ENCODE measurements at regions not wholly inside any gene's neighbourhood (a gene's known extent, or its start where the extent isn't known, plus 50 kb on each side); places are given as distances from the start of the nearest gene placed in this dataset.

- FAIRE-seq (no peak), ATAC-seq (no peak), DNase-seq (ENCODE audit: low spot score) (no peak)
- no peaks in the 10 kb centered on the region for H3K36me3 ChIP-seq (replicated peaks in 1 of 2; ENCODE audit: control insufficient read depth in 1 of 2, insufficient read depth in 2 of 2, low read length in 2 of 2)
- H3K27me3 ChIP-seq (ENCODE audit: control insufficient read depth in 1 of 2, insufficient read depth in 2 of 2, low read length in 2 of 2) = no peaks in the 10 kb centered on the region
- in situ Hi-C loops (cut with HindIII; ENCODE audit: extremely low pct_ligation_motif_present, low pct_unique_long_range_greater_than_20kb) (no loop called here), intact Hi-C loops (cut with micrococcal nuclease; ENCODE audit: unreplicated experiment) (no loop called here)
- no peaks in the 10 kb centered on the region for H3K79me2 ChIP-seq (ENCODE audit: insufficient read depth, low read length)
- H3K4me2 ChIP-seq (ENCODE audit: low read depth, low read length) = no peak overlapping the region
- no peak overlapping the region for H2AFZ ChIP-seq (ENCODE audit: low read length)
- CTCF ChIA-PET (ENCODE audit: low intra/inter-chr PET ratio, low total read pairs) = no interaction called here
- H4K20me1 ChIP-seq (ENCODE audit: insufficient read depth, low read length) = no peaks in the 10 kb centered on the region
- no peak overlapping the region for H3K4me3 ChIP-seq (replicated peaks in 1 of 3; ENCODE audit: insufficient read depth in 1 of 3, low read depth in 2 of 3, low read length in 3 of 3)
- TF ChIP-seq SKI (IDR thresholded peaks at IDR 0.05; ENCODE audit: partially characterized antibody) (no peak), TERF1 (CRISPR knock-in tag; IDR thresholded peaks at IDR 0.05) (no peak), GLMP (CRISPR knock-in tag; IDR thresholded peaks at IDR 0.05; ENCODE audit: borderline replicate concordance) (no peak)
- POLR2A ChIA-PET = no interaction called here
- no peak overlapping the region for H3K9ac ChIP-seq (ENCODE audit: insufficient read depth, low read depth, low read length)
- no peaks in the 10 kb centered on the region for H3K4me1 ChIP-seq (ENCODE audit: insufficient read depth, low read length)
- 0% methylated on average over 1 of the region's 1 CpG for WGBS (ENCODE audit: low lambda C conversion rate)
- H3K27ac ChIP-seq (ENCODE audit: extremely low read length, insufficient read depth, low read length) = no peak overlapping the region
- BruUV-seq (replicated peaks) = no TSS peak
- no peaks in the 10 kb centered on the region for H3K9me3 ChIP-seq (ENCODE audit: low read length)
Measured at GRCh38 chrX:25296850-25297249, 281.1 kb upstream of the ARX start.

GRCh38 chrX:25295466-25295865 is 279.7 kb upstream of the ARX start:
- Histone ChIP-seq H2AFZ (ENCODE audit: low read length) (no peak overlapping the region), H3K79me2 (ENCODE audit: insufficient read depth, low read length) (no peaks in the 10 kb centered on the region), H3K27me3 (ENCODE audit: control insufficient read depth in 1 of 2, insufficient read depth in 2 of 2, low read length in 2 of 2) (no peaks in the 10 kb centered on the region), H3K4me3 (replicated peaks in 1 of 3; ENCODE audit: insufficient read depth in 1 of 3, low read depth in 2 of 3, low read length in 3 of 3) (no peak overlapping the region), H3K27ac (ENCODE audit: extremely low read length, insufficient read depth, low read length) (no peak overlapping the region), H3K36me3 (replicated peaks in 1 of 2; ENCODE audit: control insufficient read depth in 1 of 2, insufficient read depth in 2 of 2, low read length in 2 of 2) (no peaks in the 10 kb centered on the region), H4K20me1 (ENCODE audit: insufficient read depth, low read length) (no peaks in the 10 kb centered on the region), H3K9ac (ENCODE audit: insufficient read depth, low read depth, low read length) (no peak overlapping the region), H3K9me3 (ENCODE audit: low read length) (no peaks in the 10 kb centered on the region), H3K4me2 (ENCODE audit: low read depth, low read length) (no peak overlapping the region), H3K4me1 (ENCODE audit: insufficient read depth, low read length) (no peaks in the 10 kb centered on the region)
- 6% methylated on average over 4 of the region's 4 CpGs for WGBS (ENCODE audit: low lambda C conversion rate)
- no peak for ATAC-seq
- intact Hi-C loops (cut with micrococcal nuclease; ENCODE audit: unreplicated experiment) (no loop called here), in situ Hi-C loops (cut with HindIII; ENCODE audit: extremely low pct_ligation_motif_present, low pct_unique_long_range_greater_than_20kb) (no loop called here)
- BruUV-seq (replicated peaks) = no TSS peak
- FAIRE-seq = no peak
- no peak for DNase-seq (ENCODE audit: low spot score)
- POLR2A ChIA-PET = no interaction called here
- CTCF ChIA-PET (ENCODE audit: low intra/inter-chr PET ratio, low total read pairs) = no interaction called here
- TF ChIP-seq ZNF460 (CRISPR knock-in tag; IDR thresholded peaks at IDR 0.05; ENCODE audit: borderline replicate concordance) (no peak), ZMYM3 (CRISPR knock-in tag; IDR thresholded peaks at IDR 0.05) (no peak), KLF6 (CRISPR knock-in tag; IDR thresholded peaks at IDR 0.05) (no peak), HMGXB4 (CRISPR knock-in tag; IDR thresholded peaks at IDR 0.05; ENCODE audit: borderline replicate concordance in 1 of 2, low read depth in 1 of 2) (no peak), AHDC1 (CRISPR knock-in tag; IDR thresholded peaks at IDR 0.05; ENCODE audit: borderline replicate concordance) (no peak), PHF8 (CRISPR knock-in tag; IDR thresholded peaks at IDR 0.05) (no peak)

Data from HepG2 (cell line).